NB4 (cell line): ENCODE measurements at regions not wholly inside any gene's neighbourhood (a gene's known extent, or its start where the extent isn't known, plus 50 kb on each side); places are given as distances from the start of the nearest gene placed in this dataset.

Experiments used
- DNase-seq: peaks from one replicate; pipeline ENCODE4 v3.0.0; 2010; ENCODE audit warnings: low read depth
- H3K4me3 ChIP-seq: one replicate; pipeline ENCODE4 v1.5.1; 2011; ENCODE audit warnings: mild to moderate bottlenecking, low read depth, low read length, moderate library complexity
- CTCF ChIP-seq: IDR thresholded peaks from one replicate; pipeline ENCODE4 v1.5.1; 2012; ENCODE audit warnings: low read depth, low read length
- MYC ChIP-seq: IDR thresholded peaks from 2 replicates; pipeline ENCODE4 v1.6.1; 2011; ENCODE audit warnings: low read depth, low read length
- POLR2A ChIP-seq: IDR thresholded peaks from 2 replicates; pipeline ENCODE4 v1.6.1; 2011; ENCODE audit warnings: mild to moderate bottlenecking; ENCODE audit not compliant: insufficient read length; ENCODE audit errors: extremely low read depth
- TF ChIP-seq, protein P1 (sequence below): IDR thresholded peaks from 2 replicates; pipeline ENCODE4 v1.6.1; 2011; ENCODE audit warnings: low read depth, low read length

DNA sequence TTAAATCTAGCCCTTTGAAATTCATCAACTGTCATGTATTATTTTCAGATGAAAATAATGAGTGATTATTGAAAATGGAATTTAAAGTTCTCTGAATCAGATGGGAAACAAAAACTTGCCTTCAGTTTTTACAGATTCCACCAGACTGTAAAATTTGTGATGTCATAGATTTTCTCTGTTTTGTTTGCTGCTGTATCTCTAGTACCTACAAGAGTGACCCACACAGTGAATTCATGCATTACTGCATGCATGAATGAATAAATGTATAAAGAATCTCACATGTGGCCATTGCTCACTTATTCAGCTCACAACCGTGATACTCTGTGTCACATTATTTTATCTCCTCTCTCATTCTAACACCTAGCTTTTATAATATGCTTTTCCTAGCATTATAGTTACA, 532.2 kb upstream of the AGA start:
- H3K4me3 ChIP-seq: no peak overlapping the region
- TF ChIP-seq POLR2A (no peak), MYC (no peak), CTCF (no peak)
- TF ChIP-seq, protein P1, sequence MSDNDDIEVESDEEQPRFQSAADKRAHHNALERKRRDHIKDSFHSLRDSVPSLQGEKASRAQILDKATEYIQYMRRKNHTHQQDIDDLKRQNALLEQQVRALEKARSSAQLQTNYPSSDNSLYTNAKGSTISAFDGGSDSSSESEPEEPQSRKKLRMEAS: no peak
- DNase-seq: no peak

DNA sequence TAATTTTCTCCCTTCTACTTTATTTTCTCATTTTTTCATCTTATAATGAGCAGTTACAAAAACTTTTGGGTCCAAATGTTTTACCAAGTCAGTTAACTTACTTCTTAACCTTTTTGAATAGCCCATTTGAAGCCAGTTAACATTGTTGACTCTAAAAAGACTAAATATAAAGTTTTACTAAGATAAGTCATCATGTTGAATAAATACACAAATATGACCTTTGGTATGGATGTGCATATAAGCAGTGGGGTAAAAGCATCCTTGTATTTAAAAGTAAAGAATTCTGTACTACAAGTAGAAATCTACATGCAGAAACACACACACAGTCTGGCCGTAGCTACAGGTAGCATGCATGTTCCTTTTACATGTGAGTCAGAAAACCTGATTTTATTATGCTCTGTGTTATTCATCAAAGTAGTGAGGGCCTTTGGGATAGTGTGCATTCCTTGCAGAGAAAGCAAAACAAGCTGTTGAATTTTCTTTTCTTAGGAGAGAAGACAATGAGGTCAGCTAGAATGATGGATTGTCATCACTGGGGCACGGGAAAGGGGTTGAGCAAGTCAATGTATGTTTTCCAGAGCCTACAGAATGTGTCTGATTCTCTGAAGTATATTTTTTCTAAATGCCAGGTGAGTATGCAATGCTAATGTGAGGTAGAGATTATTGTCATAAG, 533.2 kb upstream of the AGA start:
- H3K4me3 ChIP-seq: no peak overlapping the region
- no peak for DNase-seq
- TF ChIP-seq MYC (no peak), CTCF (no peak), POLR2A (no peak)
- TF ChIP-seq, protein P1: no peak

- no peak overlapping the region for H3K4me3 ChIP-seq
- TF ChIP-seq CTCF: no peak
- TF ChIP-seq MYC: no peak
- no peak for TF ChIP-seq POLR2A
- TF ChIP-seq, protein P1: no peak
- no peak for DNase-seq
Measured at GRCh38 chr4:177986236-177986635, 544.0 kb upstream of the AGA start.

GRCh38 chr4:177987896-177988295, 545.7 kb upstream of the AGA start:
- no peak overlapping the region for H3K4me3 ChIP-seq
- TF ChIP-seq MYC (no peak), POLR2A (no peak), CTCF (no peak)
- TF ChIP-seq, protein P1: no peak
- no peak for DNase-seq

- TF ChIP-seq, protein P1: no peak
- TF ChIP-seq CTCF (no peak), POLR2A (no peak), MYC (no peak)
- DNase-seq: no peak
- no peak overlapping the region for H3K4me3 ChIP-seq
Measured at GRCh38 chr4:177989503-177990201, 547.4 kb upstream of the AGA start.
